ENCODE measurements at regions not wholly inside any gene's neighbourhood (a gene's known extent, or its start where the extent isn't known, plus 50 kb on each side); places are given as distances from the start of the nearest gene placed in this dataset.

DNA sequence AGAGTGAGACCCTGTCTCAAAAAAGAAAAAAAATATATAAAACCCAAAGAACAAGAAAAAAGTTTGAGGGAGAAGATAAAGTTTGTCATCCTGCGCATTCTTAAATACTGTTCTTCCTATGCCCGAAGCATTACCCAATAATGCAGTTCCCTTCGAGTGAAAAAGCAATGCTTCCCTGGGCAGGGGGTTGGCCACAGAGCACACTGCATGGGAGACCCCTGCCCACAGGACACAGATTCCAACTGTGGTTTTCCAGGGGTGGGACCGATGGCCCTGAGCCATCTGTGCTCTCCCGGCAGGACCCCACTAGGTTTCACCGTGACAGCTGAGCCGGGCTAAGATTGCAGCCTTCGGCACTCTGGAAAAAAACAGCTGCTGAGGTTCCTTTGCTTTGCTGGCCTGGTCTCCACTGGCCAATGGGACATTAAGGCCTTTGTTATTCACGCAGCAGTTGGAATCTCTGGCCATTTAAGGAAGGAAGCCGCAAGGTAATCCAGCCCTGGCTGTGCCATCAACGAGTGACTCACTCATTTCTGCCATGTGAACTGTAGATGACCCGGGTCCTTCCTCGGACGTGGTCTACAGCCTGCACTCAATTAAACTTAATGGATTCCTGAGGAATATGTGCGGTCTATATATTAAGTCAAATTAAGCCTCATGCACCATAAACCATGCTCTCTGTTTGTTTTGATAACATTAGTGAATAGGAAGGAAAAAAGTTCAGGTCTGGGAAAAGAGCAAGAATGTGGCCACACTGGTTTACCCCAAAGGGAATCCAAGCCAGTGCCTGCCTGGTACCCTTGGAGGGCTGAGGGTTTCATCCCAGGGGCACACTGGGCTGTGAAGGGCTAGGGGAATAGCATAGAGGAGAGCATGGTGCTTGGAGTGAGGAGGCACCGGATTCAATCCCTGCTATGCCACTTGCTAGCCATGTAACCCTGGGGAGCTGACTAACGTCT, 163.2 kb downstream of the ZBTB18 start:
- no peaks in the 10 kb centered on the region for H3K9me3 ChIP-seq
- DNase-seq (no peak), ATAC-seq (no peak)
- no peaks in the 10 kb centered on the region for H3K4me1 ChIP-seq
- no peak overlapping the region for H3K27ac ChIP-seq
- TF ChIP-seq, protein P1, sequence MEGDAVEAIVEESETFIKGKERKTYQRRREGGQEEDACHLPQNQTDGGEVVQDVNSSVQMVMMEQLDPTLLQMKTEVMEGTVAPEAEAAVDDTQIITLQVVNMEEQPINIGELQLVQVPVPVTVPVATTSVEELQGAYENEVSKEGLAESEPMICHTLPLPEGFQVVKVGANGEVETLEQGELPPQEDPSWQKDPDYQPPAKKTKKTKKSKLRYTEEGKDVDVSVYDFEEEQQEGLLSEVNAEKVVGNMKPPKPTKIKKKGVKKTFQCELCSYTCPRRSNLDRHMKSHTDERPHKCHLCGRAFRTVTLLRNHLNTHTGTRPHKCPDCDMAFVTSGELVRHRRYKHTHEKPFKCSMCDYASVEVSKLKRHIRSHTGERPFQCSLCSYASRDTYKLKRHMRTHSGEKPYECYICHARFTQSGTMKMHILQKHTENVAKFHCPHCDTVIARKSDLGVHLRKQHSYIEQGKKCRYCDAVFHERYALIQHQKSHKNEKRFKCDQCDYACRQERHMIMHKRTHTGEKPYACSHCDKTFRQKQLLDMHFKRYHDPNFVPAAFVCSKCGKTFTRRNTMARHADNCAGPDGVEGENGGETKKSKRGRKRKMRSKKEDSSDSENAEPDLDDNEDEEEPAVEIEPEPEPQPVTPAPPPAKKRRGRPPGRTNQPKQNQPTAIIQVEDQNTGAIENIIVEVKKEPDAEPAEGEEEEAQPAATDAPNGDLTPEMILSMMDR (IDR thresholded peaks at IDR 0.05): no peak
- H3K27me3 ChIP-seq: no peaks in the 10 kb centered on the region
- intact Hi-C loops (cut with DNase I): no loop called here
- no peak overlapping the region for H3K4me3 ChIP-seq
- H3K36me3 ChIP-seq: no peaks in the 10 kb centered on the region

DNA sequence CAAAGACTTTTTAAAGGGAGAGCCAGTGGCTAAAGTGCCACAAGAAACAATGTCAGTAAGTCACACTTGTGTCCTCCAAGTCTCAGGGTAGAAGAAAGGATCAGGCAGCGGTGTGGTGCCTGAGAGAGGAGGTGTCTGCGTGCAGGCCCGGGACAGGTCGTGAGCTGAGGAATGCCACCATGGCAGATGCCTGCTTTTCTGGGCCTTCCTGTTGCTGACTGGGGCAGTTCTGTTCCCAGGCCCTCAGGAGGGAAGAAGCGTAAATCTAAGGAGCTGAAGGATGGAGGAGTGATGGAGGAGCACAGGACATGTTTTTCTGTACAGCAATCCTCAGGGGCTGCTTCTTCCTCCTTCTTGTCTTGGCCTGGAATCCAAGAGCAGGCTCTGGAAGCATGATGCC, 165.8 kb downstream of the ZBTB18 start:
- no peaks in the 10 kb centered on the region for H3K36me3 ChIP-seq
- DNase-seq (no peak), ATAC-seq (no peak)
- H3K4me1 ChIP-seq: no peaks in the 10 kb centered on the region
- H3K4me3 ChIP-seq: no peak overlapping the region
- intact Hi-C loops (cut with DNase I): no loop called here
- TF ChIP-seq, protein P1 (IDR thresholded peaks at IDR 0.05): no peak
- H3K9me3 ChIP-seq: no peaks in the 10 kb centered on the region
- no peak overlapping the region for H3K27ac ChIP-seq
- H3K27me3 ChIP-seq: no peaks in the 10 kb centered on the region

DNA sequence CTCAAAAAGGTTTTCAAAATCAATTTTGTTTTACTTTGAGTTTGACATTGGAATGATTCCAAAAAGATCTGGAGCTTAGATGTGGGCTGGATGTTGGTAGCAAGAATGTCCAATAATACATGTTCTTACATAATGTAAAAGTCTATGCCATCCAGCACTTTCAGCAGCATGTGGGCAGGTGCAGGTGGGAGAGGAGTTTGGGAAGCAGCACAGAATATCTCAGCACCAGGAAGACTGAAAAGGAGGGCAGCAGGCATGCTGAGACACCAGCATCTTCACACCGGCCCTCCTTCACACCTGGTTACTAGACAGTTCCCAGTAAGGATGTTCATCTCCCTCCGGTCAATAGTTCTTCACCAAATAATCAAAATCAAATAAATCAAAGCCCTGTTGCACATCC, 166.6 kb downstream of the ZBTB18 start:
- Histone ChIP-seq H3K27ac (no peak overlapping the region), H3K27me3 (no peaks in the 10 kb centered on the region), H3K4me1 (no peaks in the 10 kb centered on the region), H3K9me3 (no peaks in the 10 kb centered on the region), H3K36me3 (no peaks in the 10 kb centered on the region), H3K4me3 (no peak overlapping the region)
- intact Hi-C loops (cut with DNase I): no loop called here
- ATAC-seq (no peak), DNase-seq (no peak)
- TF ChIP-seq, protein P1 (IDR thresholded peaks at IDR 0.05): no peak

DNA sequence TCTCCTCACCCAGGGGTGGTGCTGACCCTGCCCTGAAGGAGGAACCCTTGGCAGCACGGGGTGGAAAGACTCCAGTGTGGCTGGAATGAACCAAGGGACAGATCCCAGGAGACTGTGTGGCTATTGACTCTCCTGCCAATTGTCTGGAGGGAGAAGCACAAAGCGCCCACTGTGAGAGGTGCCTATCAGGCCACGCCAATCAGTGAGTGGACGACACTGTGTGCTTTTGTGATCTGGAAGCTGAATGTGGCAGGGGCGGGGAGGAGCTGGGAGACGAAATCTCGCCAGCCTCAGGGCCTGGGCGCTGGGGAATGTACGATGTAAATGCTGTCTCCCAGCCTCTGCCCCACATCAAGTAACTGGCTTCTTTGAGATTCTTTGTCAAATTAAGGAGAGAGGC, 167.1 kb downstream of the ZBTB18 start:
- intact Hi-C loops (cut with DNase I): no loop called here
- ATAC-seq (no peak), DNase-seq (no peak)
- no peaks in the 10 kb centered on the region for H3K36me3 ChIP-seq
- H3K4me1 ChIP-seq: no peaks in the 10 kb centered on the region
- no peaks in the 10 kb centered on the region for H3K9me3 ChIP-seq
- H3K4me3 ChIP-seq: no peak overlapping the region
- TF ChIP-seq, protein P1 (IDR thresholded peaks at IDR 0.05): no peak
- H3K27me3 ChIP-seq: no peaks in the 10 kb centered on the region
- no peak overlapping the region for H3K27ac ChIP-seq

DNA sequence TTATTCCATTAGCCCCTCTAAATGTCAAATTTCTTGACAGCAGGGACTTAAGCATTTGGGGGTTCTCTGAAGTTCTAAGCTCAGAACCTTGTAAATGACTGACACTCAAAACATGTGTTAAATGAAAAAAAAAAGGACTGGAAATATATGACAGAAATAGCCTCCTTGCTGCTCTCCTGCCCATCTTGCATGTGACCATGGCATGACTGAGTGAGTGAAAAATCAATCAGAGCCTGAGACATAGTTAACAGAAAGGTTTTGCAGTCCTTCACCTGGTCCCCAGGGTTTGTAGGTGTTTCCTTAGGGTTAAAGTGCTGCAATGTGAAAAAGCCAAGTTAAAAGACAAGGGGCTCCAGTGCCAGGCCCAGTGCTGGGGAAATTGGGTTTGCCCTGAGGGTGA, 168.1 kb downstream of the ZBTB18 start:
- intact Hi-C loops (cut with DNase I): no loop called here
- Histone ChIP-seq H3K9me3 (no peaks in the 10 kb centered on the region), H3K27me3 (no peaks in the 10 kb centered on the region), H3K4me3 (no peak overlapping the region), H3K27ac (no peak overlapping the region), H3K4me1 (no peaks in the 10 kb centered on the region), H3K36me3 (no peaks in the 10 kb centered on the region)
- TF ChIP-seq, protein P1 (IDR thresholded peaks at IDR 0.05): no peak
- DNase-seq: no peak
- ATAC-seq: no peak

All from upper lobe of right lung (tissue), 1 donor.